SK-N-SH (cell line): ENCODE measurements at regions not wholly inside any gene's neighbourhood (a gene's known extent, or its start where the extent isn't known, plus 50 kb on each side); places are given as distances from the start of the nearest gene placed in this dataset.

Source experiments
- MAX ChIP-seq: IDR thresholded peaks from 2 replicates; pipeline ENCODE4 v1.4.0; 2012; ENCODE audit warnings: low read depth
- RFX5 ChIP-seq: IDR thresholded peaks from 2 replicates; pipeline ENCODE4 v1.6.1; 2012; ENCODE audit warnings: mild to moderate bottlenecking, improper control_type of control experiment, low read length

GRCh38 chr2:103520547-103520946 lies 758.7 kb downstream of the TMEM182 start:
- TF ChIP-seq MAX (no peak), RFX5 (no peak)
